SHP77 (cell line): ENCODE measurements at regions not wholly inside any gene's neighbourhood (a gene's known extent, or its start where the extent isn't known, plus 50 kb on each side); places are given as distances from the start of the nearest gene placed in this dataset.

Experiments used
- DNase-seq, 2 experiments: peaks; one replicate each; lab custom pipeline; 2025; lab: John Stamatoyannopoulos, UW

DNA sequence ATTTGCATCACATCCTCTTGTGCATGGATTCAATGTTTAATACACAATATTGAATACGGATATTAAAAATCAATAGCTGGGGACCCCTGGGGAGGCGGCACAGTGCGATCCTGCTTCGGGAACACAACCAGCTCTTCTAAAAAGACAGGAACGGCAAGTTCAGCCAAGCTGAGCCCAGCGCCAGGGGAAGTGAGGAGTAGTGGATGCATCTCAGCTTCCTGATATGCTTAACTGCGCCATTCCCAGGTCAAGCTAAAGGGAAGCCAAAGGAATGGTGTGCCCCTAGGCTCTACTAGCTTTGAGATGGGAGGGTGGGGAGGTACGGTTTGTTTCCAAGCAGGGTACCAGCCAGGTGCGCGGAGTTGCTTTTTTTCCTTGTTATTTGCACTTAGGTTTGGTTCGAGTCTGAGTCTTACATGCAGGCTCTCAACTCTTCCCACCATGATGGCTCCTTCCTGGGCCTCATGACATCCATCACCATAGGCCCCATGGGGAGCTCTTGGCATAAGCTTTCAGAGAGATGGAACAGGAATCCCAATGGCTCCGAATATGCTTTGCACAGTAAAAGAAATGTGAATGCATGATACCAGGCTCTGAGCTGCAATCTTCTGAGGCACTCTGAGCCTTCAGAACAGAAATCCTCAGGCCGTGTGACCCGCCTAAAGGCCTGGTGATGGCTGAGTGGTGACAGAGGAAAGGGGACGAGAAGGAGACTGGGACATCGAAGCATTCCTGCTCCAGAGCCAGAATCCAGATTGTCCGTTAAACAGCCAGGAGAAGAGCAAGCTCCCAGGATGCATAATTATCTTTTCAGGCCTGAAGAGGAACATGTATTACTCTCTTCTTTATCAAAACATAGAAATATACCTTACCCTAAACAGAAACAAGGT is 51.8 kb upstream of the BCOR start:
- DNase-seq, result no peak

DNA sequence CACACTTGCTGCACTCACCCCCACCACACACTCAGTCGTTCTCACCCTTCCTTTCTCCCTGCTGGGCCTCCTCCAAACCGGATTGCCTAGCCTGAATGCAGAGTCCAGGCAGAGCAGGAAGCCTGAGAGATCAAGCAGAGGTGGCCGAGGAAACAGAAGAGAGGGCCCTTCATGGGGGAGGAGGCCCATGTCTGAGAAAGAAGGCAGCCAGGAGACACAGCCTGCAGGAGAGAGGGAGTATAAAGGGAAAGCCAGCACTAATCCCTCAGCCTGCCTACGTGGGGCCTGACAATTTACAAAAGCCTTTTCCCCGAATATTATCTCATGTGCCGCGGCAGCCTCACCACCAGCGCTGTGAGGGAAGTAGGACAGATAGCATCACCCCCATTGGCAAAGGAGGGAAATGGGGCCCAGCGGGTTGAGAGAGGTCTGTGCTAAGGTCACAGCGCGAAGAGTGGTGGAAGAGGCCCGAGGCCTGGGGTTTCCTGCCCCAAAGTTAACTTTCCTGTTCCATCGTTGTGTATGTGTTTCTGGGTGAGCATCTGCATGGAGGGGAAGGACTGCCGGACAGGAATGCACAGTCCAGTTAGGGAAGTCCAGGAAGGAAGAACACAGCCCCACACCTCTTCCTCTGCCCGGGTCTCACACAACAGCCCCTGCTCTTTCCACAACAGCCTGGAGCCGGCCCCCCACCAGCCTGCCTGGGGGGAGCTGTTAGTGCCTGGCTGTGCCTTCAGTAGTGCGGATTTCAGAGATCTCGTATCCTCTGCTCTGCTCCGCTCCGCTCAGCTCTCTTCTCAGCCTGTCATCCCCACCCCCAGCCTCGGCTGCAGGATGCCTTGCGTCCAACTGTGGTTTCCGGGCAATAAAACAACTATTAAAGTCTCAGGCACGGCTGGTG is 50.9 kb upstream of the BCOR start:
- no peak for DNase-seq

DNA sequence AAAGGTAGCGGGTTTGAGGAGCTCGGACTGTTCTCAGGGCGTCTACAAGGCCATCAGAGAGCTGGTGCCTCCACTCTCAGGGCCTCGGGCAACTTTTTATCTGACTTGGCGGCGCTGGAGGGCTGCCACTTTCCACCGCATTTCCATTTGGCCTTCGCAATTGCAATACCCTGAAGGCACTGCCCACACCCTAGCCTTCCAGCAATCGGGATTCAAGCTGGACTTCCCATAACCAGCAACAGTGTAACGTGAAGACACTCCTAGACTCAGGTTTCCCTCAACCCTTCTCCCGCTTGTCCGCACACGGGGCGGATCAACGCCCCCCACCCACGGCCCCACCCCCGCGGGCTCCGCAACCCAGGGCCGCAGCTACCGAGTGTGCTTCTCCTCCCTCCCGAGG is 50.2 kb upstream of the BCOR start:
- no peak for DNase-seq
